Hematopoietic multipotent progenitor cell treated with erythropoietin and hydrocortisone succinate and interleukin-3 and kit ligand, for 6 days (in vitro differentiated cells): ENCODE measurements at regions not wholly inside any gene's neighbourhood (a gene's known extent, or its start where the extent isn't known, plus 50 kb on each side); places are given as distances from the start of the nearest gene placed in this dataset.

Source experiments
- DNase-seq: peaks from one replicate; pipeline ENCODE4 v3.0.0-alpha.2; 2015

DNA sequence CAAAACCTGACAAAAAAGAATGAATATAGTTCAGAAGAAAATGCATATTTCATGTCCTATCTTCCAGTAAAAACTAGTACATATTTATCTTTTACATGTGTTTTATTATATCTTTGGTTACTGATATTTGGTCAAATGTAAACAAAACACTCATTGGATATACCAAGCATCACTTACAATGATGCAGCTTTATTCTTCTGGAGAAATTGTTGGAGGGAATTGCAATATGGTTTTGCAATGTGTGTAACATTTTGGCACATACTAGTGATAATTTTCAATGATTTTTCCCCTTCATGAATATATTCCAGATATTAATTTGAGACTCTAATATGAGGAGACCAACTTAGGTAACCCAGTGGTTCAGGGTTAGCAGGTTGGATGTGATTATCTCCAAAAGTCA lies 146.1 kb downstream of the ZC3H11B start:
- DNase-seq, result no peak

DNA sequence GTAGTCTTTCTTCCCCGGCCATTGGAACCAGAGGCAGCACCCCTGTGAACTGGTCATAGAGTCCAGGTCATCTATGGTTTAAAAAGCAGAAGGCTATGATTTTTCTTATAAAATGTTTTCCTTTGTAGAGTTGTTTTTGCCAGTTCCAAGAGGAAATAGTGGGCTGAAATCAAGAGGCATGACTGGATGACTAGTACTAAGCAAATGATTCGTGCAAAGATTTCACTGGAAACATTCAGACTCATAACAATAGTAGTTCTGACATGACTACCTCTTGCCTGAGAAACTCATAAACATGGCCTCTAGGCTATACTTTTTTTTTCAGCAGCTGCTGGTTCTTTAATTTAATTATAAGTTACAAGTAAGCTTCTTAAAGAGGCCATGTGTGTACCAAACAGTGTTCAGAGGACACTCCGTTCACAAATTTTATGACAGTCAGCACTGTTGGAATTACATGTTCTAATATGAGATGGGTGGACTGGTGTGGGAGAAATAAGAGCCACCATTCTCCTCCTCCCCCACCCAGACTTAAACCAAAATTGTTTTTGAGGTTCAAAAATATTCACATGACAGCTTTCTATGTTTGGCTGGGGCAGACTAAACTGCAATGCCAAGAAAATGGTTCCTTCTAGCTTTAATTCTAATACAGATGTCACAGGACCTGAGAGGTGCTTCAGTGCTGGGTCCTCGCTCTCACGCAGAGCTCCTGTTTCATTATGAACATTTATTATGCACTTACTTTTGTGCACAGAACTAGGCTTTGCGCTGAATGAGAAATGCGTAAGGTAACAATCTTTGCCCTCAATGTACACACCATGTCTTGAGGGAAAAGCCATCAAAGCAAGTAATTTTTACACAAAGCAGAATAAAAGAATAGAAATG lies 147.5 kb downstream of the ZC3H11B start:
- no peak for DNase-seq

DNA sequence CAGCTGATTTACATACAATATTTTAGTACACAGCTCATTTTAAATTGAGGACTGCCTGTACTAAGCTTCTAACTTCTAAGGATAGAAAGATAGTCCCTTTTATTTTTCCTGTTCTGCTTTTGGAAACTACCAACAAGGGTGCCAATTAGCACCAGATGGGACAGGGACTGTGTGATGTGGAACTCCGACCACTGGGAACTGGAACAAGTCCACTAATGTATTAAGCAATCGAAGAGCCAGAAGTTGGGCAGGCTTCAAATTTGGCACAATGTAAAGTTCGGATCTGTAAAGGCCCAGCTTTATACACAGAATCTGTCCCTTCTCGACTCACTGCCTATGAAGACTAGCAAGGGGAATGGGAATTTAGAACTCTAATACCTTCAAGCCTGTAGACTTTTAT lies 149.3 kb downstream of the ZC3H11B start:
- no peak for DNase-seq

DNA sequence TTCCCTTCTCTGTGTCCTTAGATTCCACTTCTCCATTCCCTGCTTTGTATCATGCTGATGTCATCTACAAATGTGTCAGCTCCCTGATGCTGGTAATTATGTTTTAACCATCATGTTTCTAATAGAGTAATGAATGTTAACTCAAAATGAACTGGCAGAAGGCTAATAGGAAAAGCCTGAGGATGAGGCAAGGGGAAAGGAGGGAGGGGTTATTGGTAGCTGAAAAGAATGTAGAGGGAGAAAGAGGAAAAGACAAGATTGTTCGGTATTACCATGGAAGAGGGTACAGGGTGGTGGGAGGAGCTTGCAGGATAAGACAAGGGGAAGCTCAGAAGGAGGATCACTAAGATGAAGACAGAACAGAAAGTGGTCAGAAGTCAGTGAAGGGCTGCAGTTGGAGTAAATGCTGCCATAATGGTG lies 150.9 kb downstream of the ZC3H11B start:
- no peak for DNase-seq

DNA sequence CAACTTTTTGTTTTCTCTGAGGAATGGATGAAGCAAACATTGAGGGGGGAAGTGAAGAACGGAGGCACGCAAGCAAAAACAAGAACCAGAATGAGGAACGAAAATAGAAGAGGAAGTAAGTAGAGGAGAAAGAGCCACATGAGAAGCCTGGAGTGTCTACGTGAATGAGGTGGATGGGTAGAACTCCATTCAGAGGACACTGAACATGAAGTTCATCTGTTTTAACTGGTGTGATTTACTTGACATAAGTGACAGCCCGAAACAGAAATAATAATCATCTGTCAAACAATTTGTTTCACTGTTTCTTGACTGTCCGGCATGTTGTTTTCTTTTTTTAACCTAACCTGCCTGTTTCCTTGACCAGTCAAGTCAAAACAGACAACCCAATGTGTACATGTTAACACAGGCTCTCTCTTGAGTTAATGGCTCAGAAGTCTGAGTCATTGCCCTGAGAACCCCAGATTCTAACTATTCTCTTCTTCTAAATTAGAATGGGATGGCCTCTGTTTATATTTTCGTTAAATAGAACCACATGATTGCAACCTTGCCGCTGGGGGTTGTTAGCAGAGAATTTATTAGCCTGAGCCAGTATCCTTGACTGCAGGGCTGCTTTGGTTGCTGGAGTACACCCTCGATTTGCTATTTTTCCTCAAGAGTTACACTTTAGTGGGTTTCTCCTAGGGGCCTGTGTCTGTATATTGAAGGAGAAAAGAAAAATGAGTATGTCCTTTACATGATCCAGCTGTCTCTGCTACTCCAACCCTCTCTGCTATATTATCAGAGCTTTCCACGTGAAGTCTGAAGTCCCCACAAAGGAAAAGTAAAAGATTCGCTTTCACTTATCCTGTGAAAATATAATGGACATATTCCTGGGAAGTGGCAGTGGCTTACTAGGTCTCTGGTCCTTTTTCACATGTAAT lies 151.7 kb downstream of the ZC3H11B start:
- DNase-seq, result peak; percentile 14

DNA sequence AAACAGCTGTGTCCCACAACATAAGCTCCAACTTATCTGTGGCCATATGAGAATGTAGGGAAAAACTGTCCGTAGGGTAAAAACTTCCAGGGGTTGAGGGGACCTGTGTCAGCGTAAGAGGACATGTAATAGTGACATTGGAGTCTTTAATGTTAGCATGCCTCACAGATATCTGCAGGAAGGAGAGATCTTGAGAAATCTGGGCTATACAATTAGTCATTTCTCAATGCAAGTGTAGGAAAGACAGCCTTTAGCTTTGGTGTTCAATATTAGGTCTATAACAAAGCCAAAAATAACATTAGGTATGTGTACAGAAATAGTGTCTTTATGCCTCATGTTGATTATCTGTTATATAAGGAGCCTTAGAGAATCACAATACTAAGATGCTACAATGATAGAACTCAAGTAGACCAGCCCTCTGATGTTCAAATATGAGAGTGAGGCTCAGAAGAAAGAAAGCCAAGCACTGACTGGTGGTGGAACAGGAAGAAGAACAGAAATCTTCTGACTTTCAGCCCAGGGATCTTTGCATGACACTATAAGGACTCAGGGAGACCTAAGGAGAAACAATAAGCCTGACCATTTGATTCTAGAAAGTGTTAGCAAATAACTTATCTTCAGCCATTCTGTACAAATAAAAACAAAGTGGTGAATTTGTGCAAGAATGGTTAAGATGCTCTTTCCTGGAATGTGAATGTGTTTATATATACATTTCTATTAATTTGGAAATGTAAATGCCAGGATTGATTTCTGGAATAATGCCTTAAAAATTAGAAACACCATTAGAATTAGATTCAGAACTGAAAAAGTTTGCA lies 152.6 kb downstream of the ZC3H11B start:
- no peak for DNase-seq

DNA sequence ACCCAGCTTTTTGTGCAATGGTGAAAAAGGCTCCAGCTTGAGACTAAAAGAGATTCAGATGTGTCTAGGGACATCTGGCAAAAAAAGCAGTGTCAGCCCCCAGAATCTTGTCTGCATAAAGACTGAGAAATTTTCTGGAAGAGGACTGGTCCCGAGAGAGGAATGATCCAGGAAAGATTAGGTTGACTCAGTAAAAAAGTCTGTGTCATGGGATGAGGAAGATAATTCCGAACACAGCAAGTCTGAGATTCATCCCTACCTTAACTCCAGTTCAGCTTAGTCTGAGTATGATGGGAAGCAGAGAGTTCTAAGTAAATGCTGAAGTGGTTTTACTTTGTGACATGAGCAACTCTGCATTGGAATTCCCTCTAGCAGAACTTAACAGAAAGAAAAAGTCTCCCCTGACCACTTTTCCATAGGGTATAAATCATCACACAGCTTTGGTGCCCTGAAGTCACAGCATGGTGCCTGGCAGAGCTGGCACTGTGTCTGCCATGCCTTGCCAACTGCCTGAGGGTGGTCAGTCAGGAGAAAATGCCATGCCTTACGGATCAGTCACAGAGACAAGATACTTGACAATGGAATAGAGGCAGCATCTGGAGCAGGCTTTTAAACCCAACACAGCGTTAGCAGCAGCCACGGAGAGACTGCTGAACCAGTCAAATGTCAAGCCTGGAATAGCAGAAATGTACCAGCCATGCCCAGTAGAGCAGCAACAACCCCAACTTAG lies 153.4 kb downstream of the ZC3H11B start:
- no peak for DNase-seq

DNA sequence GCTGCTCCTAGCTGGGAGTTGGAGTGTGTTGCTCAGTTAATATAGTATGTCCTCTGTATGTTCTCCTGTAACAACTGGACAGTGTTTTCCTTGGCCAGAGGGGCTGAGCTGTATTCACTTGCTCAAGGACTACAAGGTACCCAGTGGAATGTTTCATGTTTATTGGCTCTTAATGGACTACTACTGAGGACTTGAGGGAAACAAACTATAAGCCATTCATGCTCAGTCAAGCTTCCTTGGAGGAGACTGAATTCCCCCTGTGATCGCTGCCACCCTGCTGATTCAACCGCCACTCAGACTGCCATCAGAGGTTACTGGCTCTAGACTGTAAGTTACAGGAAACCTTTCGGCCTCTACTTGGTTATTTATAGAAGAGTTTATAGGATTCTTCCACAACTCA lies 166.6 kb downstream of the ZC3H11B start:
- DNase-seq, result no peak

DNA sequence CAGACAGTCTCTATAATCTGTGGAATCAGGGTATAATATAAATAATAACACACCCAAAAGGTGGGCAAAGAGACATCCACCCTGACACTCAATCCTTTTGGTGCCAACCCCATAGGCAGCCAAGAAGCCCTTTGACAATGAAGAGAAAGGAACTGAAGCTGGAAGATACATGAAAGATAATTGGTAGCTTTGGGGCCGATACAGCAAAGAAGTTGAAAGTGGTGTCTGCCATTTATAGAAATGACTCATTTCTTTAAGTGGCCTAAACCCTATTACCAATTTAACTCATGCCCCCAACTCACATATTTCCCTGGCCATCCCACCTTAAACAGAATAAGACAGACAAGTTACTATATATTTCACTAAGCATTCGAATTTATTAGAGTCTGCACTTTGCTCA lies 167.0 kb downstream of the ZC3H11B start:
- DNase-seq, result no peak

DNA sequence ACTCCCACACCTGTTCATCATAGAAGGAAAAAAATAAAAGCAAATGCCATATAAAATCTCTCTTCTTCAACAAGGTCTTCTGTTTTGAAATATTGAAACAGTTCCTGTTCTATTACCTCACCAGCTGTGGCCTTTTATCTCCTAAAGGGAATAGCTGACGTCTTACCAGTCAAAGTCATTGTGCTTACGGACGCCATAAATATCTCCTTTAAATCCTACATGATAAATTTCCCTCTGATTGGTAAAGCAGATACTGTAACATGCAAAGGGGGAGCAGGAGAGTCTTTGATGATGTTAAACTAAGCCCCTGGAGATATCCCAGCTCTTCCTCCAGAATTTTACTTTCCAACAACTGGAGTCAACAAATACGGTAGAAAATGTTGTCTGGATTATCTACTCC lies 168.4 kb downstream of the ZC3H11B start:
- DNase-seq, result no peak

DNA sequence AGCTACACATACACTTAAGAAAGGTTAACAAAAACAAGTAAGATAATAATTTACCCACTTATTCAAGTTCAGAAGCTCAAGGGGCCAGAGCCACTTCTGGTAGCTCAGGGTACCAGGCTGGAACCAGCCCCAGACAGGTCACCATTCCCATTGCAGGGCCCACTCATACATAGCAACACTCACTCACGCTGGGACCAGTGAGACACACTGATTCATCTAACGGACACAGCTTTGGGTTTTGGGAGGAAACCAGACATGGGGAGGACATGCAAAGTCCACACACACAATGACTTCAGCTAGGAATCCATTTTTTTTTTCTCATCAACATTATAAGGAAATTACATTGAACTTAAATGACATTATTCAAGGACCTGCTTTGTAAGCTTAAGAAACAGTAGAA lies 169.1 kb downstream of the ZC3H11B start:
- no peak for DNase-seq

DNA sequence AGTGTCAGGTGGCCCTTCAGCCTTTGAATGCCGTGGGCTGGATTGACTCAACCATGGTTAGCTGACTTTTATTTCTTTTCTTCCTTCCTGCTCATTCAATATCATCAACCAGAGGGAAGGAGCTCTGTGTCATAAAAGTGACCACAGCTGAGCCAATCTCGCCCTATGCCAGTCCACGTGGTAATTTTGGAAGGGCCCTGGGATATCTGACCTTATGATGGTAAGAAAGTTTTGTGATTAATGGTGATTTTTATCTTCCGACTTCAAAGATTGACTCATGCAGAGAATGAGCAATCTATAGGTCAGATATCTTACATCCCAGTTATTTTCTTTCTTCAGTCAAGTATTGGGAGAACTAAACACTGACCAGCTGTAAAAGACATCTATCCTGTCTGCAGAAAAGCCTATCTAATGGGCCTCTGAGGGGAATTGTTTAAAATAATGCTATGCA lies 170.3 kb downstream of the ZC3H11B start:
- no peak for DNase-seq

DNA sequence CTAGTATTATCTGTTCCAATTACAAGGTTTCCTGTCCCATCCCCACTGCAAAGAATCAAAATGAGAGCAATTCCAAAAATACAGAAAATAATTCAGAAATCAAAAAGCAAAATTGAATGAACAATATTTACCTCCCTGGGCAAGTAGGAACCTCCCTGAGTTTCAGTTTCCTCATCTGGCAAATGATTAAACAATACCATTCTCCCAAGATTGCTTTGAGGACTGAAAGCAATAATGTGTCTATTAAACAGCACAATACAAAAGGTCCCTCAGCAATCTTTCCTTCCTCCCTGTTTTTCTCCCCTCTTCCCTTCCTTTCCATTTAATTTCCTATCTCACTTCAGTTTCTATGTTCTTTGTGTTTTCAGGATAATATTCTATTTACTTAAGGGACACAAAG lies 171.0 kb downstream of the ZC3H11B start:
- DNase-seq, result no peak

DNA sequence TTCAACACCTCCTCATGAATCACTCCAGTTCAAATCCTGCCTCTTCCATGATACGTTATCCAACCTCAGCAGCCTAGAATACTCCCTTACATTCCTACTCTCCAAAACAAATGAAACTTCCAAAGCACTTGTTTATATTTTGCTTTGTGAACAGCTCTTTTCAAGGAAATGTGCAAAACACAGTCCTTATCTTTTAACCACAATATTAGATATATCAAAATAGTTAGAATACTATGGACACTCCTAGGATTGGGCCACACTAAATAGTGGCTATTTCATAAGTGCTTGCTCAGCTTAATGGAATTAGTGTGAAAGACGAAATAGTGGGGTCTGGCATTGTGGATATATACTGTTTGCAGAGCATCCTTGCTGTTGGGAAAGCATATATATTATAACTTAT lies 173.5 kb downstream of the ZC3H11B start:
- DNase-seq, result no peak

DNA sequence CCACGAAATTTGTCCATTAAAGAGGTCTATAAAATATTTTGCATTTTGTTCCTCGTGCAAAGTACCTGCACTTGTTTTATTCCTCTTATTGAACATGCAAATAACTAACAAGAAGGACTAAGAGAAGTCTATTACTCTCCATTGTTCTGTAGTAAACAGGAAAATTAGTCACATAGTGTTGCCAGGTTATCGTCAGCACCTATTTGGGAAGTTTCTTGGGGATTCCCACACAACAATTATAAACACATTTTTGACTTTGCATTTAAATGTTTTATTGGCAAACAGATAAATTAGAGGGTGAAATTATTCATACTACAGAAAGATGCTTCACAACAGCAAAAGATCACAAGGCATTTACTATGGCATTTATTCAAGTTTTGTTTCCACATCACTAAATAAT lies 174.5 kb downstream of the ZC3H11B start:
- DNase-seq, result no peak

DNA sequence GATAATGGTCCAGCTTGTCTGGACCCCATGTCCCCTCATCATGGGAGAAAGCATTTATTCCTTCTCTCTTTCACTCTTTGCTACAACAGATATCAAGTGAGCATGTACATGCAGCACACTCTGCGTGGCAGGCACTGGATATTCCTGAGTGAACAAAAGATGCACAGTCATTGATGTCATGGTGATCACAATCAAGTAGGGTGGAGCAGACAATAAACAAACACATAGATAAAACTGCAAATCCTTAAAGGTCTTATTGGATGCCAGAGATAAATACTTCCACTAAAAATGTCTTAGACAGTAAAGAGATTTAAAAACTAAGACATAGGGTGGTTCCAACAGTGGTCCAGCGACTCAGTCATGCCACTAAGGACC lies 178.0 kb downstream of the ZC3H11B start:
- no peak for DNase-seq

DNA sequence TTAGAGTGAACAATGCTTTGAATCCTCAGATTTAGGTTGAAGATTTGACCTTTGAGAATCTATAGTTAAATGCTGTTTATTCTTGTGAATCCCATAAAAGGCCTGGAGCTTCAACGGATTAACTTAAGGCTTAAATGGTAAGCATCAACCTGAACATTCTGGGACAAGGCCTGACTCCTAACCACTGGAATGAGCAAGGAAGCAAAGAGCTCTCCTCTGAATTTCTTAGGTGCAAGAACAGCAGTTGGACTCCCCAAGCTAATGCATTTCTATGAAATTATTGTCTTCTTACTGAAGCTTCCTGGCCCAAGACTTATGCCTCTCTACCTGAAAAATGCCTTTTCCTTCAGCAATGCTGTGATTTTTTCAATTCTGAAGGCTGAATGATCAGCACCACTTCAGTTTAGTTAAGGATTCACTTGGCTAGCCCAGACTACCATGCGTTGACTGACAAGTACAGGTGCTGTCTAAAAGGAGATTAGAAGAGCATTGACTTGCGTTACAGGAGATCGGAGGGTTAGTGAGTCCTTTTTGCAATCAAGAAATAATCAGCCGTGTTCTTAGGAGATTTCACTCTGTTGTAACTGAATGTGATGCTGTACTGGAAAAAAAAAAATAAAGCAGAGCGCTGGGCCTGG lies 178.5 kb downstream of the ZC3H11B start:
- DNase-seq, result no peak

DNA sequence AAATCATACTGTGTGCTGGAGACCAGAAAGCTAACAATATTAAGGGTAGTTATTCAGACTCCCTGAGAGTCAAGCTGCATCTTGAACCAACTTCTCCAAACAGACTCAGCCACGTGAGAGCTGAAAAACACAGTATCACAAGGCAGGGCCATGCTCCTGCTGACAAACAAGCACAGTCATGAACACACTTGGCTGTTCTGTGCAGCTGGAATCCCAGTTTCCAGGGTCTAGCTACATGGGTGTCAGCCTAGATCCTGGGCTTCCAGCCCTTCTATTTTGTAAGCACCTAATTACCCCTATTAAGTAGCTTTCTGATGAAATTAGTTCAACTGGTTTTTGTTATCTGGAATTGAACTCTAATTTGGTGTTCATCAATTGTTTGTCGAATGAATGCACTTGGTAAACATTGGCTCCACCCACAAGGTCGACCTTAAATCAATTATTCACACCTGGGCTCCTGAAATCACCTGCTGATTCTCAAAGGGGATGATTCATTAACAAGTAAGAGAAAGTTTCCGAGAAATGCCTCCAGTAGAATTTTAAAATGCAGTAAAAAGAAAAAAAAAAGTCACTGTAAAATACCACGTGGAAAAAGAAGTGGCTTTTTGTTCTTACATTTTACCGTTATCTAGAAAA lies 179.3 kb downstream of the ZC3H11B start:
- no peak for DNase-seq

DNA sequence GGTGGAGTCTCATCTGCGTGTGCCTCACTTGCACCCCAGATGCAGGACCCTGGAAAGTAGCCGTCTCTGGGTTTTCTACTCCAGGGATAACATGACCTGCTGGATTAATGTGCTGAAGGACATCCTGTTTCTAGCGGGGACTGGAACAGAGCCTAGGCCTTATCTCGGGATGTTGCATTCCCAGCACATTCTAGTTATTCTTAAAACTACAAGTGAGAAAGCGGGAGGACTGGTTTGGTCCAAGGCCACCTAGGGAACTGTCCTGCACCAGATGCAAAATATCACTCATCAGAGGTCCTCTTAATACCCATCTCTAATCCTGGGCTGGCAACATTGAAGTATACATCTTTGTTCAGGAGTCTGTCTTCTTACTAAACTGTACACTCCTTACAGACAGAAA lies 179.9 kb downstream of the ZC3H11B start:
- no peak for DNase-seq

DNA sequence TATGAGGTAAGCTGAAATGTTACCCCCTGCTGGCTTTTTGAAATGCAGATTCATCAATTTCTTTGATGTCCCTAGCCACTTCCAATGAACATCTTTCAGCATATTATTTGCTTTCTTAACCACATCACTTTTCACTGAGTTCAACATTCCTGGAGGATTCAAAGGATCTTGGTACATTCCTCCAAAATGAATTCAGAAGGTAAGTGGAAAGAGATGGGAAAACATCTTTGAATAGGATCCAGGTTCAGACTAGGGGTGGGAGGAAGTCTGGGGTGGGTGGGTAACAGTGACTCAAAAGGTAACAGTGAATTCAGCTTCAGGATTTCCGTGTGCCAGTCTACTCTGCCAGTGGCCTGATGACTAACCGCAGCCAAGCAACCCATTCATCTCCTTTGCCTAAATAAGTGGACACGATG lies 180.7 kb downstream of the ZC3H11B start:
- DNase-seq, result no peak

DNA sequence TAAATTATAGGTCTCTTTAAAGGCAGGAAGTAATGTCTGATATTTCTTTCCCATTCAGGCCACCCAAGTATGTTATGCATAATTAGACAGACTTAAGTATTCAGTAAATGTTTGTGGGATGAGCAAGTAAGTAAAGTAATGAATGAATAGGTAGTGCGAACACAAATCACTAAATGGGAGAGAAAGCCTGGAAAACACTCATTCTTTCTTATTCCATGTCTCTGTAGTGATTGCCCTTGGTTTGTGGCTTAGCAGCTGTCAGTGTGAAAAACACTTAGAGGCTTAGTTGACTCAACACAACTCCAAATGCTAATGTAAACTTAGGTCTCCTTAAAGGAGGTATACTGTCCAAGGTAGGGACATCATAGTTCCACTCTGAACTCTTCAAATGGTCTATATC lies 182.5 kb downstream of the ZC3H11B start:
- no peak for DNase-seq
